OCI-LY3 (cell line): ENCODE measurements at regions not wholly inside any gene's neighbourhood (a gene's known extent, or its start where the extent isn't known, plus 50 kb on each side); places are given as distances from the start of the nearest gene placed in this dataset.

ENCODE experiments used
- EZH2phosphoT487 ChIP-seq: fragments of 200-600 bp; shearing (Covaris generic); IDR thresholded peaks from 2 replicates; pipeline ENCODE4 v1.6.1; 2018; ENCODE audit warnings: antibody characterized with exemption, mixed run types, low read depth
- TF ChIP-seq, protein P1 (sequence below): fragments of 200-600, 300-600 bp; sonication (generic); IDR thresholded peaks from 2 replicates; pipeline ENCODE4 v1.5.1; 2014; ENCODE audit warnings: antibody characterized with exemption, low read length, low read depth

DNA sequence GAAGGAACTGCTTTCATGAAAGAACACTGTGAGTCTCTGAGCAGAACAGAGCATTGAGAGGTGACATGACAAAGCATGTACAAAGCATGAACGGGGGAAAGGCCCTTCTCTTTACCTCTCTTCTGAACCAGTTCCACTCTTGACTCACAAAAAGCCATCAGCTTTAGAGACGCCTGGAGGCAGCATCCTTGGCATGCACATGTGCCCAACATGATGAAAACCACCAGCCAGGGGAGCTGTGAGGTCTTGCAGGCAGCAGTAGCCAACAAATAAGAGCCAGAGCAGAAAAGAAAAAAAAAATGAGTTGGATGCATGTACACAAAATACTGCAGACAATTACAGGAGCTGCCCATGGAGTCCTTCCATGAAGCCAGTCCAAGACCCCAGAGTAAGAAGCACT, 95.5 kb upstream of the AGAP1 start:
- TF ChIP-seq, protein P1, sequence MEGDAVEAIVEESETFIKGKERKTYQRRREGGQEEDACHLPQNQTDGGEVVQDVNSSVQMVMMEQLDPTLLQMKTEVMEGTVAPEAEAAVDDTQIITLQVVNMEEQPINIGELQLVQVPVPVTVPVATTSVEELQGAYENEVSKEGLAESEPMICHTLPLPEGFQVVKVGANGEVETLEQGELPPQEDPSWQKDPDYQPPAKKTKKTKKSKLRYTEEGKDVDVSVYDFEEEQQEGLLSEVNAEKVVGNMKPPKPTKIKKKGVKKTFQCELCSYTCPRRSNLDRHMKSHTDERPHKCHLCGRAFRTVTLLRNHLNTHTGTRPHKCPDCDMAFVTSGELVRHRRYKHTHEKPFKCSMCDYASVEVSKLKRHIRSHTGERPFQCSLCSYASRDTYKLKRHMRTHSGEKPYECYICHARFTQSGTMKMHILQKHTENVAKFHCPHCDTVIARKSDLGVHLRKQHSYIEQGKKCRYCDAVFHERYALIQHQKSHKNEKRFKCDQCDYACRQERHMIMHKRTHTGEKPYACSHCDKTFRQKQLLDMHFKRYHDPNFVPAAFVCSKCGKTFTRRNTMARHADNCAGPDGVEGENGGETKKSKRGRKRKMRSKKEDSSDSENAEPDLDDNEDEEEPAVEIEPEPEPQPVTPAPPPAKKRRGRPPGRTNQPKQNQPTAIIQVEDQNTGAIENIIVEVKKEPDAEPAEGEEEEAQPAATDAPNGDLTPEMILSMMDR, result no peak
- no peak for TF ChIP-seq EZH2phosphoT487
